ENCODE measurements at regions not wholly inside any gene's neighbourhood (a gene's known extent, or its start where the extent isn't known, plus 50 kb on each side); places are given as distances from the start of the nearest gene placed in this dataset.

- ATAC-seq (peak; percentile 28), DNase-seq (no peak)
- no peak for TF ChIP-seq CTCF (IDR thresholded peaks at IDR 0.05)
- Histone ChIP-seq H3K4me1 (ENCODE audit: low read depth) (peaks cover 8% of the 10 kb centered on the region), H3K9me3 (no peaks in the 10 kb centered on the region), H3K36me3 (ENCODE audit: low read depth) (no peaks in the 10 kb centered on the region), H3K4me3 (no peak overlapping the region)
- intact Hi-C loops (cut with DNase I, micrococcal nuclease) = no loop called here
These were observed 325.3 kb upstream of the ADAMTS5 start for GRCh38 chr21:27292229-27292628.

- TF ChIP-seq CTCF (IDR thresholded peaks at IDR 0.05) = no peak
- H3K4me3 ChIP-seq = no peak overlapping the region
- DNase-seq (no peak), ATAC-seq (no peak)
- H3K36me3 ChIP-seq (ENCODE audit: low read depth) = no peaks in the 10 kb centered on the region
- H3K4me1 ChIP-seq (ENCODE audit: low read depth) = peaks cover 8% of the 10 kb centered on the region
- intact Hi-C loops (cut with DNase I, micrococcal nuclease) = no loop called here
- H3K9me3 ChIP-seq = no peaks in the 10 kb centered on the region
These were observed 324.1 kb upstream of the ADAMTS5 start for GRCh38 chr21:27291006-27291405.

GRCh38 chr21:27290028-27290427 is 323.1 kb upstream of the ADAMTS5 start:
- ATAC-seq = no peak

GRCh38 chr21:27286760-27287159 is 319.9 kb upstream of the ADAMTS5 start:
- DNase-seq (no peak), ATAC-seq (no peak)
- no peaks in the 10 kb centered on the region for H3K9me3 ChIP-seq
- peaks cover 8% of the 10 kb centered on the region for H3K4me1 ChIP-seq (ENCODE audit: low read depth)
- H3K4me3 ChIP-seq = no peak overlapping the region
- intact Hi-C loops (cut with DNase I, micrococcal nuclease) = no loop called here
- TF ChIP-seq CTCF (IDR thresholded peaks at IDR 0.05) = no peak
- H3K36me3 ChIP-seq (ENCODE audit: low read depth) = no peaks in the 10 kb centered on the region

More at GRCh38 chr21:27290028-27290427, 323.1 kb upstream of the ADAMTS5 start:
- Histone ChIP-seq H3K9me3 (no peaks in the 10 kb centered on the region), H3K4me1 (ENCODE audit: low read depth) (peaks cover 8% of the 10 kb centered on the region), H3K36me3 (ENCODE audit: low read depth) (no peaks in the 10 kb centered on the region), H3K4me3 (no peak overlapping the region)
- TF ChIP-seq CTCF (IDR thresholded peaks at IDR 0.05) = no peak
- intact Hi-C loops (cut with DNase I, micrococcal nuclease) = no loop called here
- no peak for DNase-seq

- ATAC-seq (no peak), DNase-seq (no peak)
- TF ChIP-seq CTCF (IDR thresholded peaks at IDR 0.05) = no peak
- H3K4me1 ChIP-seq (ENCODE audit: low read depth) = no peaks in the 10 kb centered on the region
- no peaks in the 10 kb centered on the region for H3K36me3 ChIP-seq (ENCODE audit: low read depth)
- no peaks in the 10 kb centered on the region for H3K9me3 ChIP-seq
- H3K4me3 ChIP-seq = no peak overlapping the region
- intact Hi-C loops (cut with DNase I, micrococcal nuclease) = no loop called here
These were observed 310.2 kb upstream of the ADAMTS5 start for GRCh38 chr21:27277110-27277509.

GRCh38 chr21:27275294-27275927 is 308.5 kb upstream of the ADAMTS5 start:
- Histone ChIP-seq H3K9me3 (no peaks in the 10 kb centered on the region), H3K4me3 (no peak overlapping the region), H3K36me3 (ENCODE audit: low read depth) (no peaks in the 10 kb centered on the region), H3K4me1 (ENCODE audit: low read depth) (no peaks in the 10 kb centered on the region)
- intact Hi-C loops (cut with DNase I, micrococcal nuclease) = no loop called here
- no peak for DNase-seq
- ATAC-seq = no peak
- TF ChIP-seq CTCF (IDR thresholded peaks at IDR 0.05) = no peak
